Inflammatory macrophage (primary cell): ENCODE measurements at regions not wholly inside any gene's neighbourhood (a gene's known extent, or its start where the extent isn't known, plus 50 kb on each side); places are given as distances from the start of the nearest gene placed in this dataset.
A peak's percentile ranks its signal among the peaks of the same experiment; 100 is the strongest.
"Not testable (repeated sequence)": the region's sequence is repeated elsewhere in the genome, so short reads cannot be mapped to it uniquely, and the experiment has no call there.

Experiments used
- DNase-seq, 2 donors: peaks; one replicate each; pipeline ENCODE4 v3.0.0-alpha.2; 2020 to 2022

DNA sequence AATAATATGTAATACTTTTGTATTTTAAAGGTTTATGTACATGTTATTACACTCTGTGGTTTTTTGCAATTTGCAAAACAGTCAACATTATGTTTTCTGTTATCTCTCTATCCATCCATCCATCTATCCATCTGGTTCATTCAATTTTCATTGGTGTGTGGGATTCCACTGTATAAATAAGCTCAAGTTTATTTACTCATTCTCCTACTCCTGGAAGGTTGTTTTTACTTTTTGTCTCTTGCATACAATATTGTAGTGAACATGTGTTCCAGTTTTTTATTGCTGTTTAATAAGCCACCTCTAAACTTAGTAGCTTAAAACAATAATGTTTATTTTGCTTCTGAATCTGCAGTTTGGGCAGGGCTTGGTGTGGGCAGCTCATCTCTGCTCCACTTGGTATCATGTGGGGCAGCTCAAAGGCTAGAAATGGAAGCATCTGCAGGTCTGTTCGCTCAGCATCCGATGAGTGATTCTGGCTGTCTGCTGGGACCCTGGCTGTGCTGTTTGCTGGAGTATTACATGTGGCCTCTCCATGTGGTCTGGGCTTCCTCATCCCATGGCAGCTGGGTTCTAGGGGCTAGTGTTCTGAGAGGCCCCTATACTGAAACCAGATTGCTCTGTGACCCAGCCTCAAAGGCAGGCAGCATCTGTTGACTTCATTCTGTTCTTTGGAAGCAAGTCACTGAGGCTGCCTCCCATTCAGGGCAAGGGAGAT lies 98.8 kb downstream of the SLC25A47 start:
- no peak for DNase-seq

DNA sequence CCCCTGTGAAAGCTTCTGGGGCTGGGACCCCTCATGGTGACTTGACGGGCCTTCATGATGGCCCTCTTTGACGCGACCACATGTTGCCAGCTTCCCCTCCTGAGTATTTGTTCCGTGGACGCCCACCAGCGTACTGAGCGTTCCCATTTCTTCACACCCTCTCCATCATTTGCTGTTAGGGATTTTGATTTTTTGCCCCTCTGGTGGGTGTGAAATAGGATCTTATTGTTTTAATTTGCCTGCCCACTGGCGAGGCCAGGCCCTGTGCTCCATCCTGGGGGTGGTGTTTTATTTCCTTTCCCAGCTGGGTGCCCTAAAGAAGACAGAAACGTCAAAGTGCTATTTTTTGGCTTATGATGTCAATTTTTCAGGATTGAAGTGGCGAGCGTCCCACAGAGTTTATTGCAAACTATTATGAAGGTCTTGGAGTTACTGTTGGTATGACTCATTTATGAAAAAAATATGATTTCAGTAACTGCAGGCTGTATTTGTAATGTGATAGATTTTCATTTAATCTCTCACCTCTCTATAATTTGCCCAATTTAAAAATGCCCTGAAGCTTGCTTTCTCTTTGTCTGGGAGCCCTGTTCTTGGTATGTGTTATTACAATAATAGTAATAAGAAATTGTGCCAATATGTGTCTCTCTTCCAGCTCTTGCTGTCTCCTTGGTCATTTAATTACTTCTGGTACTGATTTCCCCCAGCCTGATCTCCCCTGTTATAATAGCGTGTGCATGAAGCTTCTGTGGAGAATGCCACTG lies 99.6 kb downstream of the SLC25A47 start:
- no peak for DNase-seq

- DNase-seq = no peak
Observed at GRCh38 chr14:100423317-100424010, 100.3 kb downstream of the SLC25A47 start.

DNA sequence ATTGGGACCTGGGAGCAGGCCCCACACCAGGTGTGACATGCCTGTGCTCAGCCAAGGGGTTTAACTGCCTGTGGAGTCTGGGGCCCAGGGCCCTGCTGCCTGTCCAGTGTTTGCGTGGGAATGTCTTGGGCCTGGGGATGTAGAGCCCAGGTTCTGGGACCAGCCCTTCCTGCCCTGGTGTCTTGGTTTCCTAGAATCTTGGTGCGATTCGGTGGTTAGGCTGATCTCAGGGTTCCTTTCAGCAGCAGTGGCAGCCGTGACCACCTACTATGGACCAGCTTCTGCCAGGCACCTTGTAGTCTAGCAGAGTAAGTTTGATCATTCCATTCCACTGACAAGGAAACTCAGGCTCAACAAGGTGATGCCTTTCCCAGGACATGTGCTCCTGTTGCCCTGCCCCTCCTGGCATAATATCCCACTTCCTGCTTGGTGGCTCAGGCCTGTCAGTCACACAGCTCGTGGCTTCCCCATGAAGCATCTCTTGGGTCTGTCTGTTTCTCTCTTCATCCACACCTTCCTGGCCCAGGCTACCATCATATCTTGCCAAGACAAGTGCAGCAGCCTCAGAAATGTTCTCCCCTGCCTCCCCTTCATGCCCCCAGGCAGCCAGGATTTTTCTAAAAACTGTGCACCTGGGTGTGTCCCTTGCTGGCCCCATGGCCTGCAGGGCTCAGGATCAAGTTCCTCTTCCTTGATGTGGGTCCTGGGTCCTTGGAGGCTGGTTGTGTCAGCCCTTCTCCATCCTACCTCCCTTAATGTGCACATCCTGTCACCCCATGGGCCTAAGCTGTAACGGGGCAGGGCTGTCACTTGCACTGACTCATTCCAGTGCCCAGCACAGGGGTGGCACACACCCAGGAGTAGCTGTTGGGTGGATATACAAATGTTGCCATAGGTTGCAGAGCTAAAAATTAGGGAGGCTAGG lies 101.6 kb downstream of the SLC25A47 start:
- peak; percentile 6 to 27 for DNase-seq

GRCh38 chr14:100425429-100425827 lies 102.3 kb downstream of the SLC25A47 start:
- no peak for DNase-seq

- DNase-seq = no peak
Observed at GRCh38 chr14:100426314-100426713, 103.2 kb downstream of the SLC25A47 start.

DNA sequence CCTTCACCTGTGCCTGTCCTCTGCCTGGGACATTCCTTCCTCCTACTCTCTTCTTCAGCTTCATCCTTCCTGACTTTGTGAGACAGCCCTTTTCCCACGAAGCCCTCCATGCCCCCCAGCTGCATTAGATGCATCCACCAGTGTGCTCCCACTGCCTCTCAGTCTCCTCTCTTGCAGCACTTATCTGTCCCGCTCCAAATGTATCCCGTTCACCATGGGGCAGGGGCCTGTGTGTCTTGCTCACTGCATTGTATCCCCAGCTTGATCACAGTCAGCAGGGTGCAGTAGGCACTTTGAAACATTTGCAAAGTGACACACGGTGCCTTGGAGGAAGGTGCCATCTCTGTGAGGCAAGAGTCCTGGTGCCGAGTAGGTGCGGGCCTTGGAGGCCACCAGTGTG lies 104.0 kb downstream of the SLC25A47 start:
- DNase-seq = no peak

GRCh38 chr14:100428727-100429126 lies 105.6 kb downstream of the SLC25A47 start:
- peak in 1 of 2 donors; percentile 47 for DNase-seq

GRCh38 chr14:100429537-100429936 lies 106.4 kb downstream of the SLC25A47 start:
- no peak for DNase-seq

DNA sequence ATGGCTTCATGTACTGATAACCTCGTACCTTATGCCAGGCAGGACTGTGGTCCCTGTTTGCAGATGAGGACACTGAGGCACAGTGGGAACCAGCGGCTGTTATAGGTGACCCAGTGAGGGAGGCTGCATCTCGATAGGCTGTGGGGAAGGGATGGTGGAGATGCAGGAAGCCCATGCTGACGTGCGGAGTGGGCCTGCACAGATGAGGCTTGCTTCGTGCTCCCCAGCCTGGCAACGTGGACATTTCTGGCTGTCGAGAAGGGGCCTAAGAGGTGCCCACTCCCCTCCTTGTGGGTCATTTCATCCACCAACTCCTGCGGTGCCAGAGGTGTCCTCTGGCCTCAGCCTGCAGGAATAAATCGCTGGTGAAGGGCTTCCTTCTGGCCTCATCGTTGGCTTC lies 107.4 kb downstream of the SLC25A47 start:
- no peak for DNase-seq

GRCh38 chr14:100431461-100431860 lies 108.3 kb downstream of the SLC25A47 start:
- not testable (repeated sequence) for DNase-seq

DNA sequence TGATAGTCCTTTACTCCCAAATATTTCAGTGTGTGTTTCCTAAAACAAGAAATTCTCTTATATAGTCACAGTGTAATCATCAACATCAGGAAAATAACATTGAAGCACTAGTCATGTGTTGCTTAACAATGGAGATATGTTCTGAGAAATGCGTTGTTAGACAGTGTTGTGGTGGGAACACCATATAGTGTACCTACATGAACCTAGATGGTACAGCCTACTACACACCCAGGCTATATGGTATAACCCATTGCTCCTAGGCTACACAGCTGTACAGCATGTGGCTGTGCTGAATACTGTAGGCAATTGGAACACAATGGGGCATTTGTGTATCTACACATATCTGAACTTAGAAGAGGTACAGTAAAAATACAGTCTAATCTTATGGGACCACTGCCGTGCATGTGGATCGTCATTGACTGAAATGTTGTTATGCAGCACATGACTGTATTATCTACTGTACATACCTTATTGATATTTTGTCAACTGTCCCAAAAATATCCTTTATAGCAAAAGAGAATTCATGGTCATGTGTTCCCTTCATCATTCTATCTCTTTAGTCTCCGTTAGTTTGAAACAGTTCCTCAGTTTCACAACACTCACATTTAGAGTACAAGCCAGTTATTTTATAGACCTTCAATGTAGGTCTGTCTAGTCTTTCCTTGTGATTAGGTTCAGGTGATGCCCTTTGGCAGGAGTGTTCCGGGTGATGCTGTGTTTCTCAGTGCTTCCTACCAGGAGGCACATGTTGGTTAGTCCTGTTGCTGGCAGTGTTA lies 109.7 kb downstream of the SLC25A47 start:
- DNase-seq = no peak

GRCh38 chr14:100433428-100433814 lies 110.3 kb downstream of the SLC25A47 start:
- no peak for DNase-seq

DNA sequence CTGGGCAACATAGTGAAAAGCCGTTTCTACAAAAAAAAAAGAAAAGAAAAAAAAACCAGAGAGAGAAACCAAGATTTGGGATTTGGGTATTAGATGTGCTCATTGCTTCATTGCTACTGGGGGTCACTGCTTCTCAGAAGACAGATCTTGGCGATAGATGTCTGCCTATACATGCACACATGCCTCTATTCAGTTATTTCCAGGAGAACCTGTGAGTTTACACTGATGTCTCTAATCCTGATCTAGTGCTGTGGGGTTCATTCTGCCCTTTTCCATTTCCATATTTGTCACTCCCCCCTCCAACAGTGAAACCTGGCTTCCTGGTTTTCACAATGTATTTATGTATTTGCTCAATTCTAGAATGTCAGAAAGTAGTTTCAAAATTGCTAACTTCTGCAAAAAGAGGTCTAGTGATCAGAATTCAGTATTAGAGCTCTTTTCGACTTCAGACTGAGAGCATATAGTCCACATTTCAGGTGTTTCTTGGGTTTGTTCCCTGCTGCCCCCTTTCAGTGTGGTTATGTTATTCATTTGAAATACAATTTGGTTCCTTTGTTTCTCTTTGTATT lies 111.0 kb downstream of the SLC25A47 start:
- peak; percentile 60 to 89 for DNase-seq

- no peak for DNase-seq
Observed at GRCh38 chr14:100434911-100435438, 111.8 kb downstream of the SLC25A47 start.

GRCh38 chr14:100435459-100435858 lies 112.3 kb downstream of the SLC25A47 start:
- DNase-seq = no peak

DNA sequence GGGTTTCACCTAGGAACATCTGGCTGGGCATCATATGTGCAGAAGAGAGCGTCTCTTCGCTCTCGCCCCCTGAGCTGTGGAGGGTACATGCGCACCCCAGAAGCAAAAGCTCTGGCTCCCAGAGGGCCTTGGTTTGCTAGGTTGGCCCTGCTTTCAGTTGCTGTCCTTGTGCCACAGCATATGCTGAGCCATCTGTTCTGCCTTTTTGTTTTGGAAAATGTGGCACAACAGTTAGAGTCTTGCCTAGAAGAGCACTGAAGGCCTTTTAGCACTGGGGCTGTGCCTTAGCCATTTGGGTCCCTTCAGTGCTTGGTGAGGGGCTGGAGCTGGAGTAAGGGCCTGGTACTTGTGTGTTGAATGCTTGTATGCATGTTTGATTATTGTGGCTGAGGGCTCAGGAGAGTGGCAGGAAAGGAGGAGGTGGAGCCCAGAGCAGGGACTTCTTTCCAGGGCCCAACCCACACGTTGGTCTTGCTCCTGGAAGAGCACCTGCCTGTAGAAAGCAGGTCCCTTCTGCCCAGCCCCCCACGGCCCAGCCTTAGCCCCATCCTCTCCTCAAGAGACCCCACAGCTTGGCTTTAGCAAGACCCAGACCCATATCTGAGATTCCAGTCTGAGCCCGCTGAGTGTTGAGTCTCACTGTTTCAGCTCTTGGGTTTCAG lies 113.7 kb downstream of the SLC25A47 start:
- no peak for DNase-seq

GRCh38 chr14:100438271-100438670 lies 115.1 kb downstream of the SLC25A47 start:
- DNase-seq = no peak

DNA sequence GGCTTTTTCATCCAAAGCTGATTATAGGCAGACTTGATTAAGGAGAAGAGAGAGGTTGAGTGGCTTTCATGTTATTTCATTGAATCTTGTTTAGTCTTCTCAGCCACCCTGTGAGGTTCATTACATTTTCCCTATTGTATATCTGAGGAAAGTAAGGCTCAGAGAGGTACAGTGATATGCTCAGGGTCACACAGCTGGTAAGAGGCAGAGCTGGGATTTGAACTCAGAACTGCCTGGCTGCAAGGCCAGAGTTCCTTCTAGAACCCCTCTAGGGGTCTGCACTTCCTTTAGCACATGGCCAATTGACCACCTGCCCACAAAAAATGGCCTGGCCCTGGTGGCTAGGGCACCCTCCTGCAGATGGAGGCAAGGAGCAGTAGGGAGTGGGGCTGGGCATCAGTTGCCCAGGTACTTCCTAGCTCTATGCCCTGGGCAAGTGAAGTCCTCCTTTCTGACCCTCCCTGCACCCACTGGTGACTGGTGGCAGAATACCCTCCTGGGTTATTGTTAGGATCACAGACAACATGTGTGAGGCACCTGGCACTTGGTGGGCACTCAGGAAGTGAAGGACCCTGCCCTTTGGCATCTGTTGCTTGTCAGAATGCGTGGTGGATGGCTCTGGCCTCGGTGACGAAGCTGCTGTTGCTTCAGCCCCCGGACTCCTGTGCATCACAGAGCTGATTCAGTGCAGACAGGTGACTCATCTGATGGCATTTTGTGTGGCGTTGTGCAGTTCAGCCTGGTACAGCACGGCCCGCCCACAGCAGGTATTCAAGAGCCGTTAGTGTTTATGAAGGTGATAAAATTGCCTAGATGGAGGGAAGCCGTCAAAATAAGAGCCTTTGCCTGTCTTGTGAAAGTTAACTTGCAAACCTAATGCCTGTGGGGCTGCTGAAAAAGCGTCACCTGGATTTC lies 115.8 kb downstream of the SLC25A47 start:
- no peak for DNase-seq
